Activated B cell treated with CpG ODN at 0.5 μM for 24 hours (primary cell): ENCODE measurements at regions not wholly inside any gene's neighbourhood (a gene's known extent, or its start where the extent isn't known, plus 50 kb on each side); places are given as distances from the start of the nearest gene placed in this dataset.

ENCODE experiments used
- ATAC-seq: fragments of 200-7000 bp; cut with Tn5 transposase; one replicate; pipeline ENCODE4 v1.10.0; 2021; ENCODE audit warnings: low read depth, mild to moderate bottlenecking, moderate library complexity
- CTCF ChIA-PET: fragments of 350-600 bp; sonication (Branson Sonifier 250); formaldehyde crosslinking; loops from one replicate; lab custom pipeline; 2021; ENCODE audit warnings: antibody characterized with exemption; lab: Charles Lee
- POLR2A ChIA-PET: fragments of 350-600 bp; sonication (Branson Sonifier 250); formaldehyde crosslinking; loops from one replicate; lab custom pipeline; 2021; ENCODE audit warnings: antibody characterized with exemption; lab: Charles Lee
- DNase-seq: peaks from one replicate; pipeline ENCODE4 v3.0.0; 2022
- H3K27ac Mint-ChIP-seq: one replicate; pipeline ENCODE4 v1.8.0; 2020; ENCODE audit warnings: mixed read lengths
- H3K27me3 Mint-ChIP-seq: one replicate; pipeline ENCODE4 v1.8.0; 2021; ENCODE audit warnings: mixed read lengths
- H3K36me3 Mint-ChIP-seq: one replicate; pipeline ENCODE4 v1.8.0; 2021; ENCODE audit warnings: low read depth, mixed read lengths
- H3K4me1 Mint-ChIP-seq: one replicate; pipeline ENCODE4 v1.8.0; 2021; ENCODE audit warnings: mixed read lengths
- H3K4me3 Mint-ChIP-seq: one replicate; pipeline ENCODE4 v1.8.0; 2020; ENCODE audit warnings: mild to moderate bottlenecking, mixed read lengths
- H3K9me3 Mint-ChIP-seq: one replicate; pipeline ENCODE4 v1.8.0; 2020; ENCODE audit warnings: mixed read lengths
- intact Hi-C: fragments of 100-400 bp; cut with micrococcal nuclease; formaldehyde crosslinking; loops from one replicate; pipeline ENCODE4 v1.15.1; 2024
- TF ChIP-seq, protein P1 (sequence below): fragments of 200-600 bp; IDR thresholded peaks from one replicate; pipeline ENCODE4 v1.8.0; 2022; ENCODE audit warnings: antibody characterized with exemption, mild to moderate bottlenecking

DNA sequence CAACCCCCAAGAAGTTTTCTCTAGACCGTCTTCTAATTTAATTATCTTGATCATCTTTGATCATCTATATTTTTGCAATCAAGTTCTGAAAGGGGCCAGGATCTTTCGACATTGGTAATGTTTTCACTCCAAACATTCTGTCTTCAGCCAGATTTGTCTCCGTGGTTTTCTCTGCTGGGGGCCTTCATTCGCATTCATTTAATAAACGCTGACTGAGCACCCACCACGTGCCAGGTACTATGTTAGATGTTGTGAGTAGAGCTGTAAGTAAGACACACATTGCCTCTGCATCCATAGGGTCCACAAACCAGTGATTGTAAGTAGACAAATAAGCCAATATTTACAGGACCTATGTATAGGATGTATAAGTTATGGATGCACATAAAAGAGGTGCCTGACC lies 134.5 kb upstream of the MROH9 start:
- Mint-ChIP-seq H3K9me3 (no peaks in the 10 kb centered on the region), H3K36me3 (no peaks in the 10 kb centered on the region), H3K4me3 (no peak overlapping the region), H3K27ac (no peak overlapping the region), H3K4me1 (no peaks in the 10 kb centered on the region), H3K27me3 (no peaks in the 10 kb centered on the region)
- ChIA-PET CTCF (no interaction called here), POLR2A (no interaction called here)
- TF ChIP-seq, protein P1, sequence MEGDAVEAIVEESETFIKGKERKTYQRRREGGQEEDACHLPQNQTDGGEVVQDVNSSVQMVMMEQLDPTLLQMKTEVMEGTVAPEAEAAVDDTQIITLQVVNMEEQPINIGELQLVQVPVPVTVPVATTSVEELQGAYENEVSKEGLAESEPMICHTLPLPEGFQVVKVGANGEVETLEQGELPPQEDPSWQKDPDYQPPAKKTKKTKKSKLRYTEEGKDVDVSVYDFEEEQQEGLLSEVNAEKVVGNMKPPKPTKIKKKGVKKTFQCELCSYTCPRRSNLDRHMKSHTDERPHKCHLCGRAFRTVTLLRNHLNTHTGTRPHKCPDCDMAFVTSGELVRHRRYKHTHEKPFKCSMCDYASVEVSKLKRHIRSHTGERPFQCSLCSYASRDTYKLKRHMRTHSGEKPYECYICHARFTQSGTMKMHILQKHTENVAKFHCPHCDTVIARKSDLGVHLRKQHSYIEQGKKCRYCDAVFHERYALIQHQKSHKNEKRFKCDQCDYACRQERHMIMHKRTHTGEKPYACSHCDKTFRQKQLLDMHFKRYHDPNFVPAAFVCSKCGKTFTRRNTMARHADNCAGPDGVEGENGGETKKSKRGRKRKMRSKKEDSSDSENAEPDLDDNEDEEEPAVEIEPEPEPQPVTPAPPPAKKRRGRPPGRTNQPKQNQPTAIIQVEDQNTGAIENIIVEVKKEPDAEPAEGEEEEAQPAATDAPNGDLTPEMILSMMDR, result no peak
- intact Hi-C loops, result no loop called here
- DNase-seq (no peak), ATAC-seq (no peak)

DNA sequence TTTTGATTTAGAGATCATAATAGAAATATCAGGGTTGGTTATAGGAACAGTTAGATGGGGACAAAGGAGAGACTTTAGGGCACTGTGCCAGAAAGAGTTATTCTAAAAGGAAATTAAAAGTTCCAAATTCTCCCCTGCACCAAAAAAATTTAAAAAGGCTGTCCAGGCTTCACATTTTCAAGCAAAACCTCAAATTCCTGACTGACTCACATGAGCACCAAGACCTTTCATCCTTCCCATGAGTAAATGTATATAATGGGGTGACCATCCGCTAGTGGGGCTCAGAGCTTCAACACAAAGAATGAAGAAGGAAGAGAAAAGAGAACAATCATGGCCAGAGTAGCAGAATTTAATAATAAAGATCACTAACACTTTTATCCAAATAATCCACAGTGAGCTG lies 131.6 kb upstream of the MROH9 start:
- no peak overlapping the region for H3K27ac Mint-ChIP-seq
- DNase-seq (no peak), ATAC-seq (no peak)
- no peaks in the 10 kb centered on the region for H3K27me3 Mint-ChIP-seq
- TF ChIP-seq, protein P1, result no peak
- CTCF ChIA-PET, result no interaction called here
- intact Hi-C loops, result no loop called here
- no peaks in the 10 kb centered on the region for H3K9me3 Mint-ChIP-seq
- POLR2A ChIA-PET, result no interaction called here
- H3K4me3 Mint-ChIP-seq, result no peak overlapping the region
- H3K4me1 Mint-ChIP-seq, result no peaks in the 10 kb centered on the region
- H3K36me3 Mint-ChIP-seq, result no peaks in the 10 kb centered on the region

DNA sequence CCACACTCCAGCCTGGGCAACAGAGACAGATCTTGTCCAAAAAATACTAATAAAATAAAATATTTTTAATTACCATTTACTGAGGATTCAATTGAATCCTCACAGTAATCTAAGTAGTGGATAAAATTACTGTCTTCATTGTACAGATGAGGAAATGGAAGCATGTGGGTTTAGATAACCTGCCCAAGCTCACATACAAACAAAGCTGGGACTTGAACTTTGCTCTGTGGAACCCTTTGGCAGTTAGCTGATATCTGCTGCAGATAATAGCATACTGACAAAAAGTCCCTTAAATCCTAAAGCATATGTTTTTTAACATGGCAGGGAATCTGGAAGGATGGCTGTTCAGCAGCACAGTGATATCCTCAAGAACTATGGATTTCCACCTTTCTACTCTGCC lies 130.9 kb upstream of the MROH9 start:
- Mint-ChIP-seq H3K4me1 (no peaks in the 10 kb centered on the region), H3K4me3 (no peak overlapping the region), H3K9me3 (no peaks in the 10 kb centered on the region), H3K36me3 (no peaks in the 10 kb centered on the region), H3K27ac (no peak overlapping the region), H3K27me3 (no peaks in the 10 kb centered on the region)
- no peak for DNase-seq
- TF ChIP-seq, protein P1, result no peak
- ChIA-PET CTCF (no interaction called here), POLR2A (no interaction called here)
- intact Hi-C loops, result no loop called here
- no peak for ATAC-seq

DNA sequence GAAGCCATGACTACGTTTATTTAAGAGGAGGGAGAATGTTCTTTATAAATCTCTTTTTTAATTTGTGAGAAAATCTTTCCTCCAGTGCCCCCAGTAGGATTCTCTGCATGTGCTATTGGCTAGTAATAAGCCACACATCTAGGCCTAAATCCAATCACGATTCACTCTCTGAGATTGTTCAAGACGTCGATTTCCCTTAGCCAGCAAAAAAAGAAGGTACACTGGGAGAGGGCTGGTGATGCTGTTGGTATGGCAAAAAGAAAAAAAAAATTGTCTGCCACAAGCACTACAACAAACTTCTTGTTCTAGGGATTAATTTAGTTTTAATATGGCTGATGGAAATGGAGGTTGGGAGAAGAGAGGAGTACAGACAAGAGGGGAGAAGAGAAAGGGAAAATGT lies 130.5 kb upstream of the MROH9 start:
- no peak overlapping the region for H3K27ac Mint-ChIP-seq
- TF ChIP-seq, protein P1, result no peak
- ChIA-PET POLR2A (no interaction called here), CTCF (no interaction called here)
- H3K36me3 Mint-ChIP-seq, result no peaks in the 10 kb centered on the region
- no peaks in the 10 kb centered on the region for H3K9me3 Mint-ChIP-seq
- no peaks in the 10 kb centered on the region for H3K4me1 Mint-ChIP-seq
- no peak for ATAC-seq
- no peak for DNase-seq
- no peak overlapping the region for H3K4me3 Mint-ChIP-seq
- intact Hi-C loops, result no loop called here
- H3K27me3 Mint-ChIP-seq, result no peaks in the 10 kb centered on the region

DNA sequence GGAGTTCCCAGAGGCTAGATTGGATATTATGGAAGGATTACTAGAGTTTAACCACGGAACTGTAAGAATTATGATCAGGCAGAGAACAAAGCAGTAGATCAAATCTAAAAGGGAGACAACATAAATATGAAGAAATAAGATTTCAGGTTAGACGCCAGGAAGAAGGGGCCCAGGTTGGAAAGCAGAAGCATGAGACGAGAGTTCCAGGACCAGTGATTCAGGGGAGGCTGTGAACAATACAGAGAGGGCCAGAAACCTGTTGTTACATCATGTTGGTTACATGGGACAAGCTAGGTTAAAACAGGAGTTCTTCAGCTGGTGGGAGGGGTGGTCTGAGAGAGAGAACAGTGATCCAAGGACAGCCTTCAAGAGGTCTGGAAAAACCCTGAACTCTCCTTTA lies 128.4 kb upstream of the MROH9 start:
- H3K4me3 Mint-ChIP-seq, result no peak overlapping the region
- DNase-seq, result no peak
- H3K27ac Mint-ChIP-seq, result no peak overlapping the region
- H3K9me3 Mint-ChIP-seq, result peaks cover 1% of the 10 kb centered on the region
- H3K27me3 Mint-ChIP-seq, result peaks cover 2% of the 10 kb centered on the region
- POLR2A ChIA-PET, result no interaction called here
- CTCF ChIA-PET, result no interaction called here
- intact Hi-C loops, result no loop called here
- H3K4me1 Mint-ChIP-seq, result no peaks in the 10 kb centered on the region
- TF ChIP-seq, protein P1, result no peak
- H3K36me3 Mint-ChIP-seq, result no peaks in the 10 kb centered on the region
- ATAC-seq, result no peak
